SK-N-MC (cell line): ENCODE measurements at regions not wholly inside any gene's neighbourhood (a gene's known extent, or its start where the extent isn't known, plus 50 kb on each side); places are given as distances from the start of the nearest gene placed in this dataset.

Experiments used
- DNase-seq: peaks from one replicate; pipeline ENCODE4 v3.0.0-alpha.2; 2011; ENCODE audit warnings: low read depth, low spot score
- H3K27ac ChIP-seq: fragments of 200-600 bp; sonication (generic); 2 replicates; pipeline ENCODE4 v1.5.1; 2016; ENCODE audit warnings: mixed run types
- H3K36me3 ChIP-seq: fragments of 200-600 bp; sonication (generic); 2 replicates; pipeline ENCODE4 v1.6.1; 2017; ENCODE audit warnings: antibody characterized with exemption, low read length, mixed read lengths; ENCODE audit not compliant: insufficient read depth
- H3K4me3 ChIP-seq: fragments of 200-600 bp; sonication (generic); 2 replicates; pipeline ENCODE4 v1.5.1; 2016
- H3K9ac ChIP-seq: fragments of 200-600 bp; sonication (generic); 2 replicates; pipeline ENCODE4 v1.8.0; 2017; ENCODE audit warnings: mixed run types, mixed read lengths; ENCODE audit not compliant: insufficient read length
- H3K9me3 ChIP-seq: fragments of 200-600 bp; sonication (generic); 2 replicates; pipeline ENCODE4 v1.6.1; 2017; ENCODE audit warnings: low read depth, mild to moderate bottlenecking, antibody characterized with exemption, low read length, moderate library complexity, mixed read lengths
- EZH2 ChIP-seq: fragments of 200-600 bp; sonication (generic); IDR thresholded peaks from one replicate; pipeline ENCODE4 v1.6.1; 2017; ENCODE audit warnings: antibody characterized with exemption
- FOXP2 ChIP-seq: optimal IDR thresholded peaks from 2 replicates; pipeline ENCODE3; 2011; ENCODE audit warnings: mild to moderate bottlenecking, moderate library complexity; ENCODE audit not compliant: insufficient read depth; ENCODE audit errors: extremely low read length, control extremely low read depth
- POLR2AphosphoS5 ChIP-seq: IDR thresholded peaks from 2 replicates; pipeline ENCODE4 v1.6.1; 2012; ENCODE audit warnings: mild to moderate bottlenecking, low read depth, low read length, borderline replicate concordance

DNA sequence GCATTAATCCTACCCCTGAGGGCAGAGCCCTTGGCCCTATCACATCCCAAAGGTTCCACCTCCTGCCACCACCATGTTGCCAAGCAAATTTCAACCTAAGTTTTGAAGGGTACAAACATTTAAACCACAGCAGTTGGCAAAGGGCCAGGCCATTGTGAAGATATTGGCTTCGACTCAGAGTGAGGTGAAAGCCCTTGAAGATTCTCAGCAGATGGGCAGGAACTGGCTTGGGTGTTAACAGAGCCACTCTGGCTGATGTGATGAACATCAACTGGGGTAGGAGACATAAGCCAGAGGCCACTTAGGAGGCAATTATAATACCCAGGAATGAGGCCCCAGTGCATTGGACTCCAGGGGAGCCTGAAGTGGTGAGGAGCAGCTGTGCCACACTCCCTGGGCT is 207.7 kb upstream of the KAZN start:
- TF ChIP-seq POLR2AphosphoS5, result no peak
- Histone ChIP-seq H3K9me3 (no peaks in the 10 kb centered on the region), H3K4me3 (no peak overlapping the region), H3K27ac (no peak overlapping the region), H3K9ac (no peak overlapping the region), H3K36me3 (no peaks in the 10 kb centered on the region)
- no peak for DNase-seq

DNA sequence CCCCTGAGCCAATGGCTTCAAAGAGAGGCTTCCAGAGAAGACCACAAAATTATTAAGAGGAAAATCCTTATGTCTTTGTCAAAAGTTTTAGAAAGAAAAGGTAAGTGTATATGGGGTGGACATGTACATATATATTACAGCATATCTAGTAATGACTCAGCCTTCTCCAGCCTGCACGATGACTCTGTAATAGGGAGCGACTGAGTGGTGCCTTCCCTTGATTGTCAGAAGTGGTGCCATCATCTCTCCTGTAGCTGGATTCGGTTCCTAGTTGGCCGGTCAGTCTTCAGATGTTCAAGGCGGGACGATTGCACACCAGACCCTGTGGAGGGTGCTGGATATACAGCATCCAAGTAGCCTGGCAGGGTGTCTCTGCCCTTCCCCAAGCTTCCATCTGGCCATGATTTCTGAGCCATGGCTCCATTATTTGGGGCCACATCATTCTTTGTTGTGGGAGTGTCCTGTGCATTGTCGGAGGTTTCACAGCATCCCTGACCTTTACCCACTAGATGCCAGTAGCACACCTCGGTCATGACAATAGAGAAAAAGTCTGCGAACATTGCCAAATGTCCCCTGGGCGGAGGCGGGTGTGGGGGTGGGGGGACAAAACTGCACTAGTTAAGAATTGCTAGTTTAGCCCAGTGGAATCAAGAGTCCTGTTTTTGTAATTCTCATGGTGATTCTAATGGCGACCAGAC is 206.2 kb upstream of the KAZN start:
- Histone ChIP-seq H3K9ac (no peak overlapping the region), H3K9me3 (no peaks in the 10 kb centered on the region), H3K4me3 (no peak overlapping the region), H3K27ac (no peak overlapping the region), H3K36me3 (no peaks in the 10 kb centered on the region)
- no peak for DNase-seq
- TF ChIP-seq POLR2AphosphoS5 (no peak), EZH2 (no peak), FOXP2 (no peak)

DNA sequence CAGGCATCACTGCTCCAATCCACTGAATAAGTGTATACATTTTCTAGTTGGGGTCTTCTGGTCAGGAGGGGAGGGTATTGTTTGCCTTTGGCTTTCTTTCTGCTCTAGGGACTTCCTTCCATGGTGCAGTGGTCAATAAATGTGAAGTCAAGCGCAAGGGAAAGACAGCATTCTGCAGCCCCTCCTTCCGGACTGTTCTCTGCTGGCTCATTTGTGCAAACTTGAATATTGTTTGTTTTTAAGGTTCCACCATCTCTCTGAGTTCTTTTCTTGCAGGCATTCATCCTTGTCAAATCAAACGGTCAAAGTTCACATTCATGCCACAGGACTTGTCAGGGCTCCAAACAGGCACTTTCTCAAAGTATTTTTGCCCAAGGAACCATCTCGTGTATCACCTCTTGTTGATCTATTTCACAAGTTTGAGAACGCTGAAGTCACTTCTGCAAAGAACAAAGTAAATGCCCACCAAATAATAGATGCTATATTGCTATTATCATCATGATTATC is 205.6 kb upstream of the KAZN start:
- Histone ChIP-seq H3K4me3 (no peak overlapping the region), H3K9ac (no peak overlapping the region), H3K27ac (no peak overlapping the region), H3K9me3 (no peaks in the 10 kb centered on the region), H3K36me3 (no peaks in the 10 kb centered on the region)
- TF ChIP-seq POLR2AphosphoS5 (no peak), EZH2 (no peak), FOXP2 (no peak)
- no peak for DNase-seq

GRCh38 chr1:14396100-14396499 is 202.4 kb upstream of the KAZN start:
- no peak overlapping the region for H3K4me3 ChIP-seq
- H3K27ac ChIP-seq, result no peak overlapping the region
- TF ChIP-seq FOXP2 (no peak), POLR2AphosphoS5 (no peak), EZH2 (no peak)
- H3K9ac ChIP-seq, result no peak overlapping the region
- H3K9me3 ChIP-seq, result no peaks in the 10 kb centered on the region
- H3K36me3 ChIP-seq, result no peaks in the 10 kb centered on the region
- no peak for DNase-seq

DNA sequence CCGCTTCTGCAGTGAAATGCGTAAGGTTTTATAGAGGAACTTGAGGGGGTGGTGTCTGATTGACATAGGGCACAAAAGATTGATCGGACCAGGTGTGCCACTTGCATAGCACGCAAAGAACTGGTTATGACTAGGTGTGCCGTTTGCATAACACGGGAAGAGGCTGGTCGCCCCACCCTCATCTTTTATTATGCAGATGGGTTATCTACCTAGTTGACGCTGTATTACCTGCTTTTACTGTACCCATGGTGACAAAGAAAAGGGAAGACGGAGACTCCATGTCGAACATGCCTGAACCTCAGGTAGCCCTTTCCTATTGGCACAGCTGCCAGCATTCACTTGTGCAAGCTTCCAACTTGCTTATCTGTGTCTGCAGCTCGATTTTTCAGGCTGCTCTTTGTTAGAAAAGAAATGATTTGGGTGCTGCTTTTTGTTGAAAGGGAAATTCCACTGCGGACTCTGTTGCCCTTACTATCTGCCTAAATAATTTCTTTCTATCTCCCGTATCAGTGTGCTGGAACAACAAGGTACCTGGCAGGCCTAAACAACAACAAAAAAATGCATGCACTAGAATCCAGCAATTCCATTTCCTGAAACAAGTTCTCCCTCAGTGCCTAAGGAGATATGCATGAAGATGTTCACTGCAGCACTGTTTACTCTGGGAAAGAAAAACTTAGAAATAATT is 194.4 kb upstream of the KAZN start:
- Histone ChIP-seq H3K9me3 (no peaks in the 10 kb centered on the region), H3K27ac (no peak overlapping the region), H3K4me3 (no peak overlapping the region), H3K9ac (no peak overlapping the region), H3K36me3 (no peaks in the 10 kb centered on the region)
- no peak for DNase-seq
- TF ChIP-seq FOXP2, result no peak
- TF ChIP-seq POLR2AphosphoS5, result no peak
- no peak for TF ChIP-seq EZH2

DNA sequence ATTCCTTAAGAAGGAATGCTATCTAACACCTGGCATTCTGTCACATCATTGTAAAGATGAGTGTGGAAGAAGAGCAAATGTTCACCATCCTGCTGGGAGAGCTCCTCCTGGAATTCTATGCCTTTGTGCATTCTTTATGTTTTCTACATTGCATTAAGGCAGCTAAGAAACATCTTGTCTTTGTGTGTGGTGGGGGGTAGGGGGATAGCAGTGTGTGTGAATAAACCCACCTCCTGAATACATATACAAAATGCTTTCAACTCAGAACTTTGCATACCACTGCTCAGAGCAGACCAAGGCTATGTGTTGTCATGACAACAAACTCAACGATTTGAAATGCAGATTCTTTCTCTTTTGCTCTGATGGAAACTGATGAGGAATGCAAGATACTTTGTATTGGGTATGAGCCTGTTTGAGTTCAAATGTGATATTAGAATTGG is 193.6 kb upstream of the KAZN start:
- Histone ChIP-seq H3K9me3 (no peaks in the 10 kb centered on the region), H3K9ac (no peak overlapping the region), H3K27ac (no peak overlapping the region), H3K36me3 (no peaks in the 10 kb centered on the region), H3K4me3 (no peak overlapping the region)
- TF ChIP-seq FOXP2 (no peak), POLR2AphosphoS5 (no peak), EZH2 (no peak)
- DNase-seq, result no peak

- no peak for DNase-seq
- H3K27ac ChIP-seq, result no peak overlapping the region
- no peaks in the 10 kb centered on the region for H3K9me3 ChIP-seq
- no peak overlapping the region for H3K9ac ChIP-seq
- H3K36me3 ChIP-seq, result no peaks in the 10 kb centered on the region
- H3K4me3 ChIP-seq, result no peak overlapping the region
- no peak for TF ChIP-seq EZH2
- no peak for TF ChIP-seq FOXP2
- no peak for TF ChIP-seq POLR2AphosphoS5
Observed at GRCh38 chr1:14412235-14412634, 186.2 kb upstream of the KAZN start.

- H3K36me3 ChIP-seq, result no peaks in the 10 kb centered on the region
- H3K27ac ChIP-seq, result no peak overlapping the region
- DNase-seq, result no peak
- no peak overlapping the region for H3K4me3 ChIP-seq
- no peaks in the 10 kb centered on the region for H3K9me3 ChIP-seq
- H3K9ac ChIP-seq, result no peak overlapping the region
- no peak for TF ChIP-seq POLR2AphosphoS5
- TF ChIP-seq FOXP2, result no peak
- TF ChIP-seq EZH2, result no peak
Observed at GRCh38 chr1:14413819-14414490, 184.5 kb upstream of the KAZN start.
